Erythroblast (primary cell): ENCODE measurements at regions not wholly inside any gene's neighbourhood (a gene's known extent, or its start where the extent isn't known, plus 50 kb on each side); places are given as distances from the start of the nearest gene placed in this dataset.

Experiments used
- GATA1 ChIP-seq: IDR thresholded peaks from 2 replicates; pipeline ENCODE4 v1.6.1; 2011; ENCODE audit warnings: low read depth, mild to moderate bottlenecking, control low read depth, low read length, moderate library complexity
- POLR2A ChIP-seq: IDR thresholded peaks from 2 replicates; pipeline ENCODE4 v1.6.1; 2011; ENCODE audit warnings: mild to moderate bottlenecking, low read length

GRCh38 chr7:46852795-46853194, 729.1 kb downstream of the TNS3 start:
- TF ChIP-seq POLR2A (no peak), GATA1 (no peak)
